ENCODE measurements at regions not wholly inside any gene's neighbourhood (a gene's known extent, or its start where the extent isn't known, plus 50 kb on each side); places are given as distances from the start of the nearest gene placed in this dataset.
"Not testable (repeated sequence)": the region's sequence is repeated elsewhere in the genome, so short reads cannot be mapped to it uniquely, and the experiment has no call there.

DNA sequence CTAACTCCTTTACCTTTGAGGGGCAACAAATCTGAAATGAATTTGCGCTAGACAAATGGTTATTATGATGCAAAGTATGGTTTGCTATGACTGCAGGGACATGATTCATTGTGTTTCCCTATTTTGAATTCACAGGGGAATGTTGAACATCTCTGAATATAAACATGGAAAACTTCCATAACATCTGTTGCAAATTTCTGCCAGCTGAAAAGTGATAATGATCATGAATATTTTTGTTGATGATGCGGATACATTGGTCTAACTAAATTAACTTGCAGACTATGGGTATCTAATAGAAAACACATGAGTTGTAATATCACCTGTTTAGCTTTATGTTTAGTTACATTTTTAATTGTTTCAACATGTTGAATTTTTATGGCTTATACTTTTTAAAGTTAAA lies 1325.5 kb downstream of the REEP3 start:
- no peak for DNase-seq (ENCODE audit: low spot score)

- no peak for DNase-seq (ENCODE audit: low spot score)
Measured at GRCh38 chr10:64855941-64856340, 1334.7 kb downstream of the REEP3 start.

DNA sequence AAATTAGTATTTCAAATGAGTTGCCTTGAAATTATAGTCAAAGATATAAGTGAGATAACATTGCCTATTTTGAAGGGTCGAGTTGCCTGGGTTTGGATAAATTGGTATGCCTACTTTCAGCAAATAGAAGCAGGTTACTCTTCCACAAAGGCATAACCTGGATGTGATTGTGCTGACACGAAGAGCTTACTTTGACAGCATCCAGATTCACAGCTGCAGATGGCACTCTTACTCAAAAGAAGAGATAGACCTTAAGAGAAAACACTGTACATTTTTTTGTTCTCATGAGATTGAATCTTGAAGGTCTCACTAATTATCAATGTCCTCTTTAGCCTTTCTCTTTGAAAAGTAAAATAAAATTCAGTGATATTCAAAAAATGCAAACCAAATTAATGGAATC lies 1338.7 kb downstream of the REEP3 start:
- no peak for DNase-seq (ENCODE audit: low spot score)

DNA sequence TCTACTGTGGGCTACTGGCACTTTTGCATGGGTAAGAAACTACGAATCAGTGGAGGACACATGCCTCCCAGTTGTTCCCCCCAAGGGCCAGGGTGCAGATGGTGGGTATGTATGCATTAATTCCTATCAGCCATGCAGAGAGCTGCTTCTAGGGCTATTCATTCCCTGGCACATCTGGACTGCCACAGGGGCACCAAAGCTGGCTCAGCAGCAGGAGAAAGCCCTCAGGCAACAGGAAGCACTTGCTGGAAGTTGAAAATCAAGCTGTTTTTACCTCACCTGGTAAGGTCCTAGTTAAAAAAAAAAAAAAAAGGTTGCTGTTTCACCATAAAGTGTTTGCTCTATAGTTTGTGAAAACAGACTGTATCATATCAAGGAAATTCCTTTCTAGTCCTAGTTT lies 1342.6 kb downstream of the REEP3 start:
- DNase-seq (ENCODE audit: low spot score), result no peak

- DNase-seq (ENCODE audit: low spot score), result no peak
Measured at GRCh38 chr10:64867501-64867962, 1346.3 kb downstream of the REEP3 start.

DNA sequence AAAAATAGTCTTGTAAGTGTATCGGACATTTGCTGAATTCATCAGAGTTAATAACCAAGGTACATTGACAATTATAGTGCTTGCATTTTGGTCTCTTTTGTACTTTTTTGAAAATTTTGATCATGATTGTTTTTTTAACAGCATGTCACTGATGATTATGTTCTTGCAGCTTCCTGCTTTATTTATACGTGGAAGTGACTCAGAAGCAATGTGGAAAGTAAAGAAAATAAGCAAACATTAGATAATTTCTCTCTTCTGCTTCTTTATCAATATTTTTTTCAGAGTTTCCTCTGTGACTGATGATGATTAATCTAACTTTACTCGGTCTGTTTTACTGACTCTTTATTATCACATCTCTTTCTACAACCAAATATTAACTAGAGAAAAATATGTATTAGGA lies 1351.9 kb downstream of the REEP3 start:
- DNase-seq (ENCODE audit: low spot score), result no peak

GRCh38 chr10:64873959-64874358 lies 1352.8 kb downstream of the REEP3 start:
- peak; percentile 2 for DNase-seq (ENCODE audit: low spot score)

DNA sequence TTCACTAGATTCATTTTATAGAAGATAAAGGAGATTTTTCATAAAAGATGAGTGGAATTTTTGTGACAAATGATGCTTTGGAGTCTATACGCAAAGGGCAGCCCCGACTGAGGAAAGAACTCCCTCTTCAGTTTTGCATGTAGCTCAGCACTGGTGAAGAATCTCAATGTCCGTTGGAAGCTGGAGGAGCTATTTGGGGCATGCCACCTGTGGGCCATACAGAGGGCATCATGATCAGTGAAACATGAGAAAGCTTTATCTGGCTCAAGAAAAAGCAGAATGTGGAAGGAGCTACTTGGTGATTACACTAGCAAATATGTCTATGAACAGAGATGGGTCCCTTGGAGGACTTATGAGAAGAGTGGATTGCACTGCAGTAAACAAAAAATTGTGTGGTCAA lies 1359.3 kb downstream of the REEP3 start:
- DNase-seq (ENCODE audit: low spot score), result no peak

GRCh38 chr10:64881257-64881656 lies 1360.1 kb downstream of the REEP3 start:
- DNase-seq (ENCODE audit: low spot score), result no peak

- DNase-seq (ENCODE audit: low spot score), result no peak
Measured at GRCh38 chr10:64896582-64896981, 1375.4 kb downstream of the REEP3 start.

DNA sequence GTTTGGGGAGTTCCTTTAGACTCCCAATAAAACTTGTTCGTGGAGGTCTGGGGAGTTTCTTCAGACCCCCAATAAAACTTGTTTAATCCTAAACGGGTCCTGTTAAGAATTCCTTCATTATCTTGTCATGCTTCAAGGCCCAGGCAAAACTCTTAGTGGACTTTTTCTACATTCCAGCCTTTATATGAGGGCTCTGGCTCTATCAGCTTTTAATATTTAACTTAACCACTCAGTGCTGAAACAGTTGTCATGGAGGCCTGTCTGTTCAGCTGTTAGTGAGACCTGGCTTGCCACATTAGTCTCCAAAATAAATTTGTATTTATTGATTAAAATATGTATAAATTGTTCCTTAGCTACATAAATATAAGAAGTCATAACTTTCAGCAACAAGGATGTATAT lies 1385.1 kb downstream of the REEP3 start:
- DNase-seq (ENCODE audit: low spot score), result not testable (repeated sequence)

DNA sequence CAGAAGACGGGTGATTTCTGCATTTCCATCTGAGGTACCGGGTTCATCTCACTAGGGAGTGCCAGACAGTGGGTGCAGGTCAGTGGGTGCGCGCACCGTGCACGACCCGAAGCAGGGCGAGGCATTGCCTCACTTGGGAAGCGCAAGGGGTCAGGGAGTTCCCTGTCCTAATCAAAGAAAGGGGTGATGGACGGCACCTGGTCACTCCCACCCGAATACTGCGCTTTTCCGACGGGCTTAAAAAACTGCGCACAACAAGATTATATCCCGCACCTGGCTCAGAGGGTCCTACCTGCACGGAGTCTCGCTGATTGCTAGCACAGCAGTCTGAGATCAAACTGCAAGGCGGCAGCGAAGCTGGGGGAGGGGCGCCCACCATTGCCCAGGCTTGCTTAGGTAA lies 1403.1 kb downstream of the REEP3 start:
- DNase-seq (ENCODE audit: low spot score), result not testable (repeated sequence)

DNA sequence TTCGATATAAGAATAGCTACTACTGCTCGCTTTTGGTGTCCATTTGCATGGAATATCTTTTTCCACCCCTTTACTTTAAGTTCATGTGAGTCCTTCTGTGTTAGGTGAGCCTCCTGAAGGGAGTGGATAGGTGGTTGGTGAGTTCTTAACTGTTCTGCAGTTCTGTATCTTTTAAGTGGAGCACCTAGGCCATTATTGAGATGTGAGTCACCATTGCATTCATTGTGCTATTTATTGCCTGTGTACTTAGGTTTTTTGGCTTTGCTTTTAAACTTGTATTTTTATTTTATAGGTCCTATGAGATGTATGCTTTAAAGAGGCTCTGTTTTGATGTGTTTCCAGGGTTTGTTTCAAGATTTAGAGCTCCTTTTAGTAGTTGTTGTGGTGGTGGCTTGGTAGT lies 1430.8 kb downstream of the REEP3 start:
- no peak for DNase-seq (ENCODE audit: low spot score)

DNA sequence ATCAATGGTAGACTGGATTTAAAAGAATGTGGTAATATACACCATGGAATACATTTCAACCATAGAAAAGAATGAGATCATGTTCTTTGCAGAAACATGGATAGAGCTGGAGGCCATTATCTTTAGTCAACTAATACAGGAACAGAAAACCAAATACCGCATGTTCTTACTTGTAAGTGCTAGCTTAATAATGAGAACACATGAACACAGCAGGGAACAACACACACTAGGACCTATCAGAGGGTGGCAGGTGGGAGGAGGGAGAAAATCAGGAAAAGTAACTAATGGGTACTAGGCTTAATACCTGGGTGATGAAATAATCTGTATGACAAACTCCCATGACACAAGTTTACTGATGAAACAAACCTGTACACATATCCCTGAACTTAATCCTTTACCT lies 1435.2 kb downstream of the REEP3 start:
- no peak for DNase-seq (ENCODE audit: low spot score)

GRCh38 chr10:64959116-64959515 lies 1437.9 kb downstream of the REEP3 start:
- no peak for DNase-seq (ENCODE audit: low spot score)

DNA sequence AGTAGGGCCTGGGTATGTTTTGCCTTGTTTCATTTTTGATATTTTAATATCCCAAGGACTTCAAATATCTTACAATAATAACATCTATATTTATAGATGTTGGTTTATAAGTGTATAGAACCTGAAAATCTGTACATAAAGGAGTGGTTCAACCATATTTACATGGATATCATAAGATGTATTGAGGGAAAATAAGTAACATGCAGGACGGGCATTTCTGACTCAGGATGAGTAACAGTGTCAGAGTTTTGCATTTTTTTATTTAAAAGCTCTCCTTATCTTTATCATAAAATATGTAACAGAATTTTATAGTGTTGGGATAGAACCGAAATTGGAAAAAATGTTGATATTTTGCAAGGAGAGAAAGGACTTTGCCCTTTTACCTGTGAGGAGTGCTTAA lies 1438.7 kb downstream of the REEP3 start:
- DNase-seq (ENCODE audit: low spot score), result no peak

GRCh38 chr10:64973391-64973790 lies 1452.2 kb downstream of the REEP3 start:
- DNase-seq (ENCODE audit: low spot score), result no peak

DNA sequence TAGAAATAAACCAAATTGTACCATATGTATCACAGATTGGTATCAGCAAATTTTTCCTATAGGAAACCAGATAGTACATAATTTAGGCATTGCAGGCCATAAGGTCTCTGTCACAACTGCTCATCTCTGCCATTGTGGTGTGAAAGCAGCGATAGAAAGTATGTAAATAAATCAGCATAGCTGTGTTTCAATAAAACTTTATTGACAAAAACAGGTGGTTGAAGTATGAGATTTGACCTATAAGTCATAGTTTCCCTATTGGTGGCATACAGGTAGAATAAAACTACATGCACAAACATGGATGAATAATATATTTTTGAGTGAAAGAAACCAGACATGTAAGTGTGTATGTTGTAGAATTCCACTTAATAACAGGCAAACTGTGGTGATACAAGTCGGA lies 1454.9 kb downstream of the REEP3 start:
- DNase-seq (ENCODE audit: low spot score), result no peak

- DNase-seq (ENCODE audit: low spot score), result no peak
Measured at GRCh38 chr10:64977915-64978314, 1456.7 kb downstream of the REEP3 start.

- no peak for DNase-seq (ENCODE audit: low spot score)
Measured at GRCh38 chr10:64996886-64997285, 1475.7 kb downstream of the REEP3 start.

DNA sequence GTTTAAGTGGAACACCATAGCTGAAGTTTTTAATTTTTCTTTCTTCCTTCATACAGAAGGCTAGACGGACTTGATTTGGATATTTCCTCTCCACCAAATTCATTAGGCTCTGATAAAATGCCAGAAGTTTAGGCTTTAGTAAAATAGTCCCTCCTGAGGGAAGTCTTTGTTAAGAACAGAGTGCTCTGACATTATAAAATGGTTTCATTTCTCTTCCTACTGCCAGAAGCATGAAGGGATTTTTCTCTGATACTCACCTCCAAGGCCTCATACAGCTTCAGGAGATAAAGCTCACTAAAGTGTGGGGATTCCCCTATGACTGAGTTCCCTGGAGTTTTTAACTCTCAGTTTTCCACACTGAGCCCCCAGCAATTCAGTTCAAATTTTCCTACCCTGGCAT lies 1489.6 kb downstream of the REEP3 start:
- no peak for DNase-seq (ENCODE audit: low spot score)

- DNase-seq (ENCODE audit: low spot score), result no peak
Measured at GRCh38 chr10:65017523-65017922, 1496.3 kb downstream of the REEP3 start.

GRCh38 chr10:65024886-65025285 lies 1503.7 kb downstream of the REEP3 start:
- no peak for DNase-seq (ENCODE audit: low spot score)

GRCh38 chr10:65030263-65030662 lies 1509.1 kb downstream of the REEP3 start:
- no peak for DNase-seq (ENCODE audit: low spot score)

Data from A172 (cell line).